GM21529 (cell line): ENCODE measurements at regions not wholly inside any gene's neighbourhood (a gene's known extent, or its start where the extent isn't known, plus 50 kb on each side); places are given as distances from the start of the nearest gene placed in this dataset.
"Not testable (repeated sequence)": the region's sequence is repeated elsewhere in the genome, so short reads cannot be mapped to it uniquely, and the experiment has no call there.

ENCODE experiments used
- ATAC-seq: cut with Tn5 transposase; IDR thresholded peaks from one replicate; pipeline ENCODE4 v1.9.1; 2021; ENCODE audit not compliant: unreplicated experiment

GRCh38 chr12:44457465-44457864 is 418.6 kb downstream of the NELL2 start:
- no peak for ATAC-seq

- ATAC-seq, result not testable (repeated sequence)
Measured at GRCh38 chr12:44454959-44455358, 421.2 kb downstream of the NELL2 start.

- ATAC-seq, result no peak
Measured at GRCh38 chr12:44446181-44446580, 429.9 kb downstream of the NELL2 start.

- peak; percentile 74 for ATAC-seq
Measured at GRCh38 chr12:44441155-44441554, 435.0 kb downstream of the NELL2 start.
